Peyer's patch (tissue), 4 donors: ENCODE measurements at regions not wholly inside any gene's neighbourhood (a gene's known extent, or its start where the extent isn't known, plus 50 kb on each side); places are given as distances from the start of the nearest gene placed in this dataset.

Experiments
- CTCF ChIP-seq, 6 experiments: fragments of 450-650 bp in 4 of 6; fragments of 200-600 bp in 2 of 6; sonication (generic) in 1 of 6; IDR thresholded peaks; one replicate each; pipeline ENCODE4 v1.5.1; 2017 to 2019; ENCODE audit warnings: antibody characterized with exemption in 6 of 6, mild to moderate bottlenecking in 3 of 6, moderate library complexity in 1 of 6
- POLR2A ChIP-seq, 2 donors: fragments of 450-650 bp; IDR thresholded peaks; one replicate each; pipeline ENCODE4 v1.5.1; 2017; ENCODE audit warnings: antibody characterized with exemption in 2 of 2, mild to moderate bottlenecking in 2 of 2, moderate library complexity in 2 of 2

GRCh38 chr10:108385963-108386362 is 1221.5 kb upstream of the SORCS1 start:
- TF ChIP-seq CTCF (IDR thresholded peaks at IDR 0.05) (no peak), POLR2A (IDR thresholded peaks at IDR 0.05) (no peak)
